Sigmoid colon (tissue), 6 donors: ENCODE measurements at regions not wholly inside any gene's neighbourhood (a gene's known extent, or its start where the extent isn't known, plus 50 kb on each side); places are given as distances from the start of the nearest gene placed in this dataset.

Source experiments
- DNase-seq: peaks from one replicate; pipeline ENCODE4 v3.0.0-alpha.2; 2019
- H3K27ac ChIP-seq, 4 donors: fragments of 200-600 bp; sonication (generic); one replicate each; pipeline ENCODE4 v1.5.1; 2016 to 2019; ENCODE audit warnings: mild to moderate bottlenecking in 1 of 4
- H3K27me3 ChIP-seq, 3 donors: fragments of 200-600 bp; sonication (generic); one replicate each; pipeline ENCODE4 v1.5.1; 2019; ENCODE audit warnings: mild to moderate bottlenecking in 1 of 3
- H3K36me3 ChIP-seq, 4 donors: fragments of 200-600 bp; sonication (generic); one replicate each; pipeline ENCODE4 v1.5.1; 2016 to 2019
- H3K4me1 ChIP-seq, 4 donors: fragments of 200-600 bp; sonication (generic); one replicate each; pipeline ENCODE4 v1.5.1; 2017 to 2019
- H3K4me3 ChIP-seq, 4 donors: fragments of 200-600 bp; sonication (generic); one replicate each; pipeline ENCODE4 v1.5.1; 2017 to 2019; ENCODE audit warnings: mild to moderate bottlenecking in 2 of 4, moderate library complexity in 1 of 4
- H3K9me3 ChIP-seq, 4 donors: fragments of 200-600 bp in 3 of 4; sonication (generic) in 3 of 4; one replicate each; pipeline versions ENCODE4 v1.5.1 to v1.6.1; 2013 to 2019
- CTCF ChIP-seq, 4 experiments: fragments of 450-650 bp in 3 of 4; fragments of 200-600 bp in 1 of 4; IDR thresholded peaks; one replicate each; pipeline ENCODE4 v1.5.1; 2016 to 2019; ENCODE audit warnings: antibody characterized with exemption in 4 of 4, mild to moderate bottlenecking in 3 of 4, moderate library complexity in 2 of 4
- EP300 ChIP-seq, 4 donors: sonication (generic); formaldehyde crosslinking; IDR thresholded peaks; one replicate each; pipeline ENCODE4 v1.6.1; 2017; ENCODE audit warnings: antibody characterized with exemption in 4 of 4
- POLR2A ChIP-seq, 2 donors: fragments of 450-650 bp; IDR thresholded peaks; one replicate each; pipeline ENCODE4 v1.6.1; 2016; ENCODE audit warnings: antibody characterized with exemption in 2 of 2, mild to moderate bottlenecking in 2 of 2, moderate library complexity in 2 of 2
- POLR2AphosphoS5 ChIP-seq, 4 donors: sonication (generic); formaldehyde crosslinking; IDR thresholded peaks; one replicate each; pipeline ENCODE4 v1.6.1; 2017; ENCODE audit warnings: antibody characterized with exemption in 4 of 4
- WGBS, 2 donors: extraction: QIAGEN DNeasy Blood & Tissue Kit; methylation state at CpG; one replicate each; pipeline ENCODE4 v1.1.7; 2013; 5-methylcytosine and 5-hydroxymethylcytosine counted together
- intact Hi-C: fragments of 100-400 bp; cut with DNase I; formaldehyde crosslinking; loops from one replicate; pipeline ENCODE4 v1.15.1; 2023
- donor health status: healthy with polysubstance abuse.
- donor health status: healthy.

GRCh38 chr14:98868866-98869265 lies 403.1 kb downstream of the BCL11B start:
- Histone ChIP-seq H3K36me3 (no peaks in the 10 kb centered on the region), H3K27me3 (no peaks in the 10 kb centered on the region), H3K4me3 (no peak overlapping the region), H3K27ac (no peak overlapping the region), H3K4me1 (no peaks in the 10 kb centered on the region), H3K9me3 (no peaks in the 10 kb centered on the region)
- intact Hi-C loops: no loop called here
- WGBS, 2 donors: 77 to 78% methylated on average over 10 of the region's 10 CpGs
- no peak for DNase-seq
- TF ChIP-seq CTCF (IDR thresholded peaks at IDR 0.05): no peak
- no peak for TF ChIP-seq POLR2A (IDR thresholded peaks at IDR 0.05)

- 81 to 89% methylated on average over 2 of the region's 2 CpGs for WGBS, 2 donors
- Histone ChIP-seq H3K27ac (no peak overlapping the region), H3K9me3 (no peaks in the 10 kb centered on the region), H3K4me1 (no peaks in the 10 kb centered on the region), H3K36me3 (no peaks in the 10 kb centered on the region), H3K4me3 (no peak overlapping the region), H3K27me3 (no peaks in the 10 kb centered on the region)
- no peak for TF ChIP-seq CTCF (IDR thresholded peaks at IDR 0.05)
- no peak for TF ChIP-seq POLR2A (IDR thresholded peaks at IDR 0.05)
- no peak for TF ChIP-seq EP300 (IDR thresholded peaks at IDR 0.05)
- TF ChIP-seq POLR2AphosphoS5 (IDR thresholded peaks at IDR 0.05): no peak
- no peak for DNase-seq
- intact Hi-C loops: no loop called here
Observed at GRCh38 chr14:98871796-98872195, 400.2 kb downstream of the BCL11B start.

- no peak for TF ChIP-seq EP300 (IDR thresholded peaks at IDR 0.05)
- no peak for TF ChIP-seq CTCF (IDR thresholded peaks at IDR 0.05)
- no peak for TF ChIP-seq POLR2A (IDR thresholded peaks at IDR 0.05)
- TF ChIP-seq POLR2AphosphoS5 (IDR thresholded peaks at IDR 0.05): no peak
- no peak overlapping the region for H3K27ac ChIP-seq
- no peak overlapping the region for H3K4me3 ChIP-seq
- intact Hi-C loops: no loop called here
- WGBS, 2 donors: 77 to 88% methylated on average over 1 of the region's 1 CpG
- peaks cover 0 to 5% (median 0%) of the 10 kb centered on the region in 4 donors for H3K9me3 ChIP-seq
- no peaks in the 10 kb centered on the region for H3K27me3 ChIP-seq
- no peaks in the 10 kb centered on the region for H3K4me1 ChIP-seq
- no peaks in the 10 kb centered on the region for H3K36me3 ChIP-seq
- DNase-seq: no peak
Observed at GRCh38 chr14:98877065-98877464, 394.9 kb downstream of the BCL11B start.

- 90 to 91% methylated on average over 3 of the region's 3 CpGs for WGBS, 2 donors
- no peaks in the 10 kb centered on the region for H3K27me3 ChIP-seq
- no peak overlapping the region for H3K27ac ChIP-seq
- H3K4me3 ChIP-seq: no peak overlapping the region
- no peaks in the 10 kb centered on the region for H3K4me1 ChIP-seq
- peaks cover 0 to 5% (median 0%) of the 10 kb centered on the region in 4 donors for H3K9me3 ChIP-seq
- intact Hi-C loops: no loop called here
- H3K36me3 ChIP-seq: no peaks in the 10 kb centered on the region
- no peak for TF ChIP-seq POLR2A (IDR thresholded peaks at IDR 0.05)
- TF ChIP-seq POLR2AphosphoS5 (IDR thresholded peaks at IDR 0.05): no peak
- TF ChIP-seq EP300 (IDR thresholded peaks at IDR 0.05): no peak
- TF ChIP-seq CTCF (IDR thresholded peaks at IDR 0.05): no peak
- DNase-seq: no peak
Observed at GRCh38 chr14:98878282-98878681, 393.7 kb downstream of the BCL11B start.

GRCh38 chr14:98886982-98887381 lies 385.0 kb downstream of the BCL11B start:
- Histone ChIP-seq H3K27ac (no peak overlapping the region), H3K36me3 (no peaks in the 10 kb centered on the region), H3K4me3 (no peak overlapping the region), H3K4me1 (no peaks in the 10 kb centered on the region), H3K27me3 (no peaks in the 10 kb centered on the region), H3K9me3 (no peaks in the 10 kb centered on the region)
- intact Hi-C loops: no loop called here
- WGBS, 2 donors: 73 to 84% methylated on average over 8 of the region's 8 CpGs
- TF ChIP-seq POLR2AphosphoS5 (IDR thresholded peaks at IDR 0.05) (no peak), POLR2A (IDR thresholded peaks at IDR 0.05) (no peak), EP300 (IDR thresholded peaks at IDR 0.05) (no peak), CTCF (IDR thresholded peaks at IDR 0.05) (no peak)
- no peak for DNase-seq
